ENCODE measurements at regions not wholly inside any gene's neighbourhood (a gene's known extent, or its start where the extent isn't known, plus 50 kb on each side); places are given as distances from the start of the nearest gene placed in this dataset.

- no peak for TF ChIP-seq CTCF (IDR thresholded peaks at IDR 0.05)
- TF ChIP-seq POLR2A (IDR thresholded peaks at IDR 0.05), result no peak
Measured at GRCh38 chr21:35749904-35750303, 310.4 kb downstream of the SETD4 start.
